ENCODE measurements at regions not wholly inside any gene's neighbourhood (a gene's known extent, or its start where the extent isn't known, plus 50 kb on each side); places are given as distances from the start of the nearest gene placed in this dataset.

DNA sequence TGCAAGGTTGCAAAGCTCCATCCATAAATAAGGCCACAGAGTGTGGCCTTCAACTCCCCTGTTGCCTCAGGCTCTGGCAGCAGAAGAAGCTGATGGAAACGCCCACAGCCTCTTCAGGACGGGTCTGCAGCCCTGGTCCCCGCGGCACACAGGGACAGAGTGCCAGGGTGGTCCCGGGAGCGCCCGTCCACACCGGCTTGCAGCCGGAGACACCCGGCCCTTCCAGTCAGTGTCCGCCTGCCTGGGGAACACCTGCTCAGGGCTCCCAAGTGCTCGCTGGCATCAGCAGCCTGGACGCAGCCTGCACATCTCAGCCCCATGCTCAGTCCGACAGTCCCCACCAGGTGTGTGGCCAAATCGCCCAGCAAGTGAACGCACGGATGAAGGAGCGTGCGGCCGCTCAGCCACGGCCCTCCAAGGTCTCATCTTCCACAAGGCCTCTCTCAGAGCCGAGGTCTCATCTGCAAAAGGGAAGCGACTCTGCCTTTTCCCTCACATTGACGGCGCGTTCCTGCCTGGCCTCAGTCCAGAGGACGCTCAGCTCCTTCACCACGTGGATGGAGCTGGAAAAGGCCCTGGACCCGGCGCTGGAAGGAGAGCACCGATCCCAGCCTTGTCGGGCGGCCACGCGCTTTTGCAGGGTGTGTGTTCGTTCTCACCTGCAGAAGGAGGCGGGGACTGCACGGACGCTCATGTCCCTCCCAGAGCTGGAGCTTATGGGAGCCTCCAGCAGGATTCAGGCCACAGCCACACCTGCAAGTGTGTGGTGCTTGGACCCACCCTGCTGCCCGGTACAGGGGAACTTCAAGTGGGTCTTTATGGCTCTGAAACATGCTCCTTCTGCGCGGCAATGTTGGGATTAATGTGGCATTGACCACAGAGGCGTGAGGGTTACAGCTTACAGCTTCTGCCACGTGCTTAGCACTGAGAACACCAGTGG, 180.4 kb downstream of the DLL1 start:
- TF ChIP-seq YY1 (IDR thresholded peaks at IDR 0.05; ENCODE audit: insufficient read depth, insufficient read length) (no peak), ZNF274 (IDR thresholded peaks at IDR 0.05; ENCODE audit: low read depth, low read length) (no peak)

All from NT2/D1 (cell line).